ENCODE measurements at regions not wholly inside any gene's neighbourhood (a gene's known extent, or its start where the extent isn't known, plus 50 kb on each side); places are given as distances from the start of the nearest gene placed in this dataset.

DNA sequence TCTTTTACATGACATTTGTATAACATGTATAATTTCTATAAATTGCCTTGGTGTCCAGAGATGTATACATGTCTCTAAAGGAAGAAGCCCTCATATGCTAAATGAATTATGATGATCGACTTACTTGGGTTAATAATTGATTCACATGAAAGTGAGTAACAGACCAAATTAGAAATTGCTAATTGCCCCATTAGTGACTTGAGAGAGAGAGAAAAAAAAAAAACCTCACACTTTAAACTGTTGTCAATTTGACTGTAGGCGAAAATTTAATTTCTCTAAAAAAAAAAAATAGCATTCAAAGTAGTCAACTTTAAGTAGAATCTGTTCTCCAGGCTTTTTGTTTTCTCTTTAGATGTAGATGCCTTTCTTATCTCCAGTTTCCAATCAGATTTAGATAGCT, 383.3 kb downstream of the SH2D4B start:
- CTCF ChIA-PET (ENCODE audit: unreplicated experiment) = no interaction called here
- intact Hi-C loops (cut with micrococcal nuclease; ENCODE audit: unreplicated experiment) = loop anchor here (5.0 kb wide), 2 partner anchors 224 to 539 kb away; no protein-coding TSS in a partner anchor

GRCh38 chr10:80924063-80924952, 386.6 kb downstream of the SH2D4B start:
- H3K27ac ChIP-seq (ENCODE audit: low read depth, low read length, poor library complexity, severe bottlenecking) = no peak overlapping the region
- BruUV-seq (replicated peaks) = no TSS peak
- no peaks in the 10 kb centered on the region for H3K36me3 ChIP-seq (ENCODE audit: insufficient read depth, low read length)
- H3K9me3 ChIP-seq (ENCODE audit: low read length) = no peaks in the 10 kb centered on the region
- ChIA-PET POLR2A (no interaction called here), CTCF (ENCODE audit: unreplicated experiment) (no interaction called here)
- H3K79me2 ChIP-seq (ENCODE audit: insufficient read depth, low read depth, low read length) = no peaks in the 10 kb centered on the region
- DNase-seq (ENCODE audit: low spot score) = peak; percentile 42
- no peaks in the 10 kb centered on the region for H4K20me1 ChIP-seq (ENCODE audit: insufficient read depth, low read length)
- H2AFZ ChIP-seq (ENCODE audit: low read length) = no peak overlapping the region
- no peak overlapping the region for H3K4me2 ChIP-seq (ENCODE audit: low read length)
- TF ChIP-seq CTCF (conservative IDR thresholded peaks at IDR 0.05; ENCODE audit: low read length) = peak; percentile 90
- no peak for TF ChIP-seq EZH2phosphoT487 (IDR thresholded peaks at IDR 0.05; ENCODE audit: borderline replicate concordance, low read depth, low read length)
- H3K4me3 ChIP-seq (ENCODE audit: low read depth, low read length, poor library complexity, severe bottlenecking) = no peak overlapping the region
- intact Hi-C loops (cut with micrococcal nuclease; ENCODE audit: unreplicated experiment) = loop anchor here (5.0 kb wide), 2 partner anchors 227 to 542 kb away; no protein-coding TSS in a partner anchor
- no peaks in the 10 kb centered on the region; the same call in 1 of the 2 replicates for H3K9me2 ChIP-seq (ENCODE audit: insufficient read depth, low read length)
- H3K4me1 ChIP-seq (ENCODE audit: insufficient read depth, low read length, poor library complexity, severe bottlenecking) = no peaks in the 10 kb centered on the region

More for the DNA sequence above, 383.3 kb downstream of the SH2D4B start:
- H2AFZ ChIP-seq (ENCODE audit: low read length) = no peak overlapping the region
- no peaks in the 10 kb centered on the region for H4K20me1 ChIP-seq (ENCODE audit: insufficient read depth, low read length)
- no TSS peak for BruUV-seq (replicated peaks)
- no peak overlapping the region for H3K4me3 ChIP-seq (ENCODE audit: low read depth, low read length, poor library complexity, severe bottlenecking)
- no peak overlapping the region for H3K27ac ChIP-seq (ENCODE audit: low read depth, low read length, poor library complexity, severe bottlenecking)
- no peaks in the 10 kb centered on the region for H3K4me1 ChIP-seq (ENCODE audit: insufficient read depth, low read length, poor library complexity, severe bottlenecking)
- TF ChIP-seq CTCF (conservative IDR thresholded peaks at IDR 0.05; ENCODE audit: low read length) = no peak
- no peak for TF ChIP-seq EZH2phosphoT487 (IDR thresholded peaks at IDR 0.05; ENCODE audit: borderline replicate concordance, low read depth, low read length)
- no peaks in the 10 kb centered on the region; the same call in 1 of the 2 replicates for H3K9me2 ChIP-seq (ENCODE audit: insufficient read depth, low read length)
- H3K4me2 ChIP-seq (ENCODE audit: low read length) = no peak overlapping the region
- POLR2A ChIA-PET = interaction anchor here (0.6 kb wide), 2 partner anchors 47 to 786 kb away, joined by 3 read pairs; no protein-coding TSS in a partner anchor
- DNase-seq (ENCODE audit: low spot score) = no peak
- H3K9me3 ChIP-seq (ENCODE audit: low read length) = no peaks in the 10 kb centered on the region
- H3K79me2 ChIP-seq (ENCODE audit: insufficient read depth, low read depth, low read length) = no peaks in the 10 kb centered on the region
- H3K36me3 ChIP-seq (ENCODE audit: insufficient read depth, low read length) = no peaks in the 10 kb centered on the region

Measured in OCI-LY7 (cell line).